ENCODE measurements at regions not wholly inside any gene's neighbourhood (a gene's known extent, or its start where the extent isn't known, plus 50 kb on each side); places are given as distances from the start of the nearest gene placed in this dataset.

DNA sequence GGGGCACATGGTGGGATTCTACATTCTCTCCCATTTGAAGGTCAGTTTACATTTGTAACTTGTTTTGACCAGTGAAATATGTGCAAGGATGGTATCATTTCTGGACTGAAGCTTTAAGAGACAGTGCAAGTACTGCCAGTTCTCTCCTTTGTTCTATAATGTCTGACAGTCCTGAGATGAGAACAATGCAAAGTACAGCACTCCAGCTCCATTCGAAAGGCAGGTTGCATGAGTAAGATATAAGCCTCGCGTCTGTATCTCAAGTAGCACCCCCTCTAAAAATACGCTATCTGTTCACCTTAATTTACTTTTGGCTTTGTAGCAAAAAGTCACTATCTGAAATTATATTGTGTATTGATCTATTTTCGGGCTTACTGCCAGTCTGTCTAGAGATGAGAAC lies 1122.2 kb upstream of the TMEM132C start:
- Histone ChIP-seq H3K36me3 (ENCODE audit: control insufficient read depth, insufficient read depth, low read length) (no peaks in the 10 kb centered on the region), H3K4me1 (ENCODE audit: control insufficient read depth, insufficient read depth, low read length) (peaks cover 6% of the 10 kb centered on the region), H3K27me3 (ENCODE audit: control insufficient read depth, insufficient read depth, low read length) (no peaks in the 10 kb centered on the region), H3K4me3 (ENCODE audit: low read length) (no peak overlapping the region), H3K9me3 (ENCODE audit: control insufficient read depth, insufficient read depth, low read length) (peaks cover 5% of the 10 kb centered on the region), H3K27ac (ENCODE audit: low read length) (no peak overlapping the region)
- TF ChIP-seq, protein P1, sequence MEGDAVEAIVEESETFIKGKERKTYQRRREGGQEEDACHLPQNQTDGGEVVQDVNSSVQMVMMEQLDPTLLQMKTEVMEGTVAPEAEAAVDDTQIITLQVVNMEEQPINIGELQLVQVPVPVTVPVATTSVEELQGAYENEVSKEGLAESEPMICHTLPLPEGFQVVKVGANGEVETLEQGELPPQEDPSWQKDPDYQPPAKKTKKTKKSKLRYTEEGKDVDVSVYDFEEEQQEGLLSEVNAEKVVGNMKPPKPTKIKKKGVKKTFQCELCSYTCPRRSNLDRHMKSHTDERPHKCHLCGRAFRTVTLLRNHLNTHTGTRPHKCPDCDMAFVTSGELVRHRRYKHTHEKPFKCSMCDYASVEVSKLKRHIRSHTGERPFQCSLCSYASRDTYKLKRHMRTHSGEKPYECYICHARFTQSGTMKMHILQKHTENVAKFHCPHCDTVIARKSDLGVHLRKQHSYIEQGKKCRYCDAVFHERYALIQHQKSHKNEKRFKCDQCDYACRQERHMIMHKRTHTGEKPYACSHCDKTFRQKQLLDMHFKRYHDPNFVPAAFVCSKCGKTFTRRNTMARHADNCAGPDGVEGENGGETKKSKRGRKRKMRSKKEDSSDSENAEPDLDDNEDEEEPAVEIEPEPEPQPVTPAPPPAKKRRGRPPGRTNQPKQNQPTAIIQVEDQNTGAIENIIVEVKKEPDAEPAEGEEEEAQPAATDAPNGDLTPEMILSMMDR (IDR thresholded peaks at IDR 0.05): no peak
- peaks cover 0 to 9% of the 10 kb centered on the region in 2 donors for H3K4me1 Mint-ChIP-seq
- intact Hi-C loops (cut with micrococcal nuclease): no loop called here
- H3K27me3 Mint-ChIP-seq (ENCODE audit: low read depth in 2 of 2): peaks cover 0 to 3% of the 10 kb centered on the region in 2 donors
- peaks cover 7 to 8% of the 10 kb centered on the region in 2 donors for H3K9me3 Mint-ChIP-seq
- no peak for ATAC-seq
- WGBS (ENCODE audit: insufficient coverage): 97% methylated on average over 4 of the region's 5 CpGs
- no peak overlapping the region for H3K27ac Mint-ChIP-seq
- peaks cover 14% of the 10 kb centered on the region for H3K36me3 Mint-ChIP-seq
- no peak for DNase-seq
- no peak overlapping the region for H3K4me3 Mint-ChIP-seq

DNA sequence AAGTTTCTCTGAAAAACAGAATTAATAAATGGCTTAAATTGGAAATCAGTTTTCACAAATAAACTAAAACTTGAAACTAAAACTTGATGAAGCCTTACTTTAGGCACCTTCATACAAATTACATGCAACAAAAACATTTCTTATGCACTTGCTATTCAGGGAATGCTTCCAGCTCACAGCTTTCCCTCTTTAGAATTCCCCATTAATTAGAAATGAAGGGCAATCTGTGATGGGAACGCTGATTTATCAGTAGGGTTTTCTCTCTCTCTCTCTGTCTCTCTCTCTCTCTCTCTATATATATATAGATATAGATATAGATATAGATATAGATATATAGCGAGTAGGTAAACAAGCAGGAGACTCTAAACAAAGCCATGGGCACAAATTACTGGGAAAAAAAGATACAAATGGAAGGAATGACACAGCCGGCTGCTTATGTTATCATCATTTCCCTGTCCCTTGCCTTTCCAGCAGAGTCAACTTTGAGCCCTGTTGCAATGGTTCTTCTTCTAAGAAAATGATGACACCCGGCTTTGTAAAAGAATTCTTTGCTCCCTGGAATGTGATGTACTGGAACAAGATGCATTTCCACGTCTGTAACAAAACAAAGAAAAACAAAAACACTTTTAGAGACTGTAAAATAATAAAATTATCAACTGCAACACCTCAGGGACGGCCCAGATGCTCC lies 1121.6 kb upstream of the TMEM132C start:
- WGBS (ENCODE audit: insufficient coverage): 75% methylated on average over 4 of the region's 6 CpGs
- intact Hi-C loops (cut with micrococcal nuclease): no loop called here
- Histone ChIP-seq H3K4me3 (ENCODE audit: low read length) (peak overlapping the region; percentile 25), H3K27me3 (ENCODE audit: control insufficient read depth, insufficient read depth, low read length) (no peaks in the 10 kb centered on the region), H3K9me3 (ENCODE audit: control insufficient read depth, insufficient read depth, low read length) (peaks cover 5% of the 10 kb centered on the region), H3K27ac (ENCODE audit: low read length) (no peak overlapping the region), H3K4me1 (ENCODE audit: control insufficient read depth, insufficient read depth, low read length) (peaks cover 6% of the 10 kb centered on the region), H3K36me3 (ENCODE audit: control insufficient read depth, insufficient read depth, low read length) (no peaks in the 10 kb centered on the region)
- ATAC-seq (no peak), DNase-seq (no peak)
- peaks cover 9% of the 10 kb centered on the region for H3K36me3 Mint-ChIP-seq
- peaks cover 4 to 8% of the 10 kb centered on the region in 2 donors for H3K9me3 Mint-ChIP-seq
- peak overlapping the region; percentile 88 for H3K4me3 Mint-ChIP-seq
- peaks cover 0 to 3% of the 10 kb centered on the region in 2 donors for H3K27me3 Mint-ChIP-seq (ENCODE audit: low read depth in 2 of 2)
- H3K4me1 Mint-ChIP-seq: peaks cover 0 to 9% of the 10 kb centered on the region in 2 donors
- TF ChIP-seq, protein P1 (IDR thresholded peaks at IDR 0.05): no peak
- H3K27ac Mint-ChIP-seq: peak overlapping the region; percentile 70 to 82

DNA sequence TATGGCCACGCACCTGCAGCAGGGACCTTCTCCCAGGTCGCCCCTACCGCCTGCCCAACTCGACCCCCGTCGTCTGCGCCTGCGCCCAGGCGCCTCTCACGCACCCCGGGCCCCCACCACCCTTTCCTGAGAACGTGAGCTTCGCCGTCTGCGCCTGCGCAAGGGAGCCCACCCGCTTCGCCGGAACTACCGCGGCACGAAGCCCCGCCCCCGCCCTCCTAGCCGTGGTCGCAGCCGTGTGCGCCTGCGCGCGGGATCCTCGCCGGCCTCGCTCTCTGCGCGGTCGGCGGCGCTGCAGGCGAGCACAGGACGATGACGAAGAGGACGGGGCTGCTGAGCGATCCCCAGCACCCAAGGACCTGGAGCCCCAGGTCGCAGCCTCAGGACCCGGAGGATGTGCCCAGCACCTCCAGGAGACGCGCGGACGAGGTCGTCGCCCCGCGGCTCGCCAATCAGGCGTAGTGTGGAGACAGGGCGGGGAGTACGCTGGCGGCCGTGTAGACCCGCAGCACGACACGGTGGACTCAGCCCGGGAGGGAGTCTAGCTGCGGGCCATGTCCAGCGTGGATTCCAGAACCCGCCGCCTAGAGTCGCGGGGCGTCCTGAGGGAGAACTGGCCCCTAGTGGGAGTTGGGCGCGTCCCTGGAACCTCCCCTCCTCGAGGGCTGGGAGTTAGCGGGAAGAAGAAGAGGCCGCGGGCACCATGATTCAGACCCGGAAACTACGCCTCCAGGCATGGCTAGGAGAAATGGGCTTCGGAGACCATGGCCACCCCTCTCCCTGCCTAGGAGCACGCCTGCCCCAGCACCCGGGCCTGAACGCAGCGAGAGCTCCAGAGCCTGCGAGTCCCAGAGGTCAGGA lies 1120.8 kb upstream of the TMEM132C start:
- H3K4me1 Mint-ChIP-seq: peaks cover 0 to 9% of the 10 kb centered on the region in 2 donors
- H3K9me3 Mint-ChIP-seq: peaks cover under 1 to 5% of the 10 kb centered on the region in 2 donors
- peaks cover 5% of the 10 kb centered on the region for H3K9me3 ChIP-seq (ENCODE audit: control insufficient read depth, insufficient read depth, low read length)
- 36% methylated on average over 85 of the region's 85 CpGs for WGBS (ENCODE audit: insufficient coverage)
- peaks cover 6% of the 10 kb centered on the region for H3K4me1 ChIP-seq (ENCODE audit: control insufficient read depth, insufficient read depth, low read length)
- peaks cover 7% of the 10 kb centered on the region for H3K36me3 Mint-ChIP-seq
- H3K4me3 Mint-ChIP-seq: peak overlapping the region; percentile 88
- H3K36me3 ChIP-seq (ENCODE audit: control insufficient read depth, insufficient read depth, low read length): no peaks in the 10 kb centered on the region
- peak overlapping the region; percentile 43 for H3K27ac ChIP-seq (ENCODE audit: low read length)
- peaks cover 0 to 1% of the 10 kb centered on the region in 2 donors for H3K27me3 Mint-ChIP-seq (ENCODE audit: low read depth in 2 of 2)
- intact Hi-C loops (cut with micrococcal nuclease): no loop called here
- TF ChIP-seq, protein P1 (IDR thresholded peaks at IDR 0.05): no peak
- H3K27ac Mint-ChIP-seq: peak overlapping the region; percentile 70 to 82
- ATAC-seq (peak; percentile 82 to 95 (median 93)), DNase-seq (peak; percentile 44 to 55)
- H3K27me3 ChIP-seq (ENCODE audit: control insufficient read depth, insufficient read depth, low read length): no peaks in the 10 kb centered on the region
- H3K4me3 ChIP-seq (ENCODE audit: low read length): peak overlapping the region; percentile 49

All from natural killer cell (primary cell).